Type B pancreatic cell (in vitro differentiated cells): ENCODE measurements at regions not wholly inside any gene's neighbourhood (a gene's known extent, or its start where the extent isn't known, plus 50 kb on each side); places are given as distances from the start of the nearest gene placed in this dataset.

ENCODE experiments used
- DNase-seq: peaks from one replicate; pipeline ENCODE4 v3.0.0; 2021; ENCODE audit warnings: mixed read lengths; ENCODE audit not compliant: unreplicated experiment; ENCODE audit errors: extremely low spot score
- H3K27ac Mint-ChIP-seq: 2 replicates; pipeline ENCODE4 v1.8.0; 2021; ENCODE audit warnings: mild to moderate bottlenecking, mixed read lengths
- H3K27me3 Mint-ChIP-seq: 2 replicates; pipeline ENCODE4 v1.8.0; 2021; ENCODE audit warnings: mixed read lengths
- H3K36me3 Mint-ChIP-seq: 2 replicates; pipeline ENCODE4 v1.8.0; 2021; ENCODE audit warnings: mixed read lengths
- H3K4me1 Mint-ChIP-seq: one replicate; pipeline ENCODE4 v1.8.0; 2021; ENCODE audit warnings: mixed read lengths; ENCODE audit not compliant: unreplicated experiment
- H3K4me3 Mint-ChIP-seq: 2 replicates; pipeline ENCODE4 v1.8.0; 2021; ENCODE audit warnings: mild to moderate bottlenecking, mixed read lengths
- H3K9me3 Mint-ChIP-seq: 2 replicates; pipeline ENCODE4 v1.8.0; 2021; ENCODE audit warnings: mixed read lengths
- TF ChIP-seq, protein P1 (sequence below): fragments of 200-600 bp; sonication (generic); conservative IDR thresholded peaks from 2 replicates; pipeline ENCODE4 v1.5.0; 2021; ENCODE audit warnings: antibody characterized with exemption, mild to moderate bottlenecking

DNA sequence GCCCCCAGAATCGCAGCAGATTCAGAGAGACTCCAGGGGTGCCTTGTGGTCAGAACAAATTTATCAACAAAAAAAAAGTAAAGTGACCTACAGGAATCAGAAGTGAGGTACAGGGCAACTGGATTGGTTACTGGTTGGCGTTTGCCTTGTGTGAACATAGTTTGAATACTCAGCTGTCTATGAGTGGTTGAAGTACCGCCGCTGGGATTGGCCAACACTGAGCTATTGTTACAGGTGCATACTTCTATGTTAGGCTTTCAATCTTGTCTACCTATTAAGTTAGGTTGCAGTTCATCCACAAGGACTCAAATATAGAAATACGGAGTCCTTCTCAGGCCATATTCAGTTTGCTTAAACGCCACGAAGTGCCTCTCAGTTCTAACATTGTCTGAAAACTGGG is 993.5 kb upstream of the PRKX start:
- no peak overlapping the region for H3K27ac Mint-ChIP-seq
- no peaks in the 10 kb centered on the region for H3K27me3 Mint-ChIP-seq
- peaks cover 9% of the 10 kb centered on the region for H3K9me3 Mint-ChIP-seq
- TF ChIP-seq, protein P1, sequence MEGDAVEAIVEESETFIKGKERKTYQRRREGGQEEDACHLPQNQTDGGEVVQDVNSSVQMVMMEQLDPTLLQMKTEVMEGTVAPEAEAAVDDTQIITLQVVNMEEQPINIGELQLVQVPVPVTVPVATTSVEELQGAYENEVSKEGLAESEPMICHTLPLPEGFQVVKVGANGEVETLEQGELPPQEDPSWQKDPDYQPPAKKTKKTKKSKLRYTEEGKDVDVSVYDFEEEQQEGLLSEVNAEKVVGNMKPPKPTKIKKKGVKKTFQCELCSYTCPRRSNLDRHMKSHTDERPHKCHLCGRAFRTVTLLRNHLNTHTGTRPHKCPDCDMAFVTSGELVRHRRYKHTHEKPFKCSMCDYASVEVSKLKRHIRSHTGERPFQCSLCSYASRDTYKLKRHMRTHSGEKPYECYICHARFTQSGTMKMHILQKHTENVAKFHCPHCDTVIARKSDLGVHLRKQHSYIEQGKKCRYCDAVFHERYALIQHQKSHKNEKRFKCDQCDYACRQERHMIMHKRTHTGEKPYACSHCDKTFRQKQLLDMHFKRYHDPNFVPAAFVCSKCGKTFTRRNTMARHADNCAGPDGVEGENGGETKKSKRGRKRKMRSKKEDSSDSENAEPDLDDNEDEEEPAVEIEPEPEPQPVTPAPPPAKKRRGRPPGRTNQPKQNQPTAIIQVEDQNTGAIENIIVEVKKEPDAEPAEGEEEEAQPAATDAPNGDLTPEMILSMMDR: no peak
- no peak for DNase-seq
- H3K4me1 Mint-ChIP-seq: peaks cover 22% of the 10 kb centered on the region
- H3K36me3 Mint-ChIP-seq: peaks cover 12% of the 10 kb centered on the region
- no peak overlapping the region for H3K4me3 Mint-ChIP-seq

DNA sequence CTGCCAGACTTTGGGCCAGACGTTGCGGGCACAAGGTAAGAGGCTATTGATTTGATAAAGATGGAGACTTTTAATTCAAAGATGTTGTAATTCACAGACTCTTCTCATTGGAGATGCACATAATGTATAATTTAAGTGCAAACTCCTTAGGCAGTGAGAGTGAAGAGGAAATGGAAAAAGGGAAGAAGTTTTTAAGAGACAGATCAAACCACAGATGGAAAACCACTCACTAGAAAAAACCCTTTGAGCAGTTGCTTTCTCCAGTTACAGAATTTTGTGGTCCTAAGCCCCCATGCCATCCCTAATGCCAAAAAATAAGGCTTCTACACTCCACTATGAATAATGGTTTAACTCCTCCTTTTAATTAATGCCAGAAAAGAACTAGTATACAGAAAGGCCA is 977.1 kb upstream of the PRKX start:
- Mint-ChIP-seq H3K27ac (no peak overlapping the region), H3K4me3 (no peak overlapping the region), H3K27me3 (no peaks in the 10 kb centered on the region), H3K36me3 (no peaks in the 10 kb centered on the region), H3K4me1 (no peaks in the 10 kb centered on the region), H3K9me3 (no peaks in the 10 kb centered on the region)
- TF ChIP-seq, protein P1: no peak
- DNase-seq: no peak

GRCh38 chrX:4682636-4683035 is 969.2 kb upstream of the PRKX start:
- Mint-ChIP-seq H3K27me3 (no peaks in the 10 kb centered on the region), H3K4me1 (peaks cover 5% of the 10 kb centered on the region), H3K4me3 (peak overlapping the region; percentile 3), H3K9me3 (no peaks in the 10 kb centered on the region), H3K36me3 (no peaks in the 10 kb centered on the region), H3K27ac (peak overlapping the region; percentile 55)
- DNase-seq: no peak
- TF ChIP-seq, protein P1: no peak

- no peaks in the 10 kb centered on the region for H3K36me3 Mint-ChIP-seq
- H3K27ac Mint-ChIP-seq: no peak overlapping the region
- peaks cover 5% of the 10 kb centered on the region for H3K4me1 Mint-ChIP-seq
- TF ChIP-seq, protein P1: no peak
- no peak overlapping the region for H3K4me3 Mint-ChIP-seq
- no peaks in the 10 kb centered on the region for H3K27me3 Mint-ChIP-seq
- no peak for DNase-seq
- H3K9me3 Mint-ChIP-seq: peaks cover 6% of the 10 kb centered on the region
These were observed 962.3 kb upstream of the PRKX start for GRCh38 chrX:4675686-4676300.

DNA sequence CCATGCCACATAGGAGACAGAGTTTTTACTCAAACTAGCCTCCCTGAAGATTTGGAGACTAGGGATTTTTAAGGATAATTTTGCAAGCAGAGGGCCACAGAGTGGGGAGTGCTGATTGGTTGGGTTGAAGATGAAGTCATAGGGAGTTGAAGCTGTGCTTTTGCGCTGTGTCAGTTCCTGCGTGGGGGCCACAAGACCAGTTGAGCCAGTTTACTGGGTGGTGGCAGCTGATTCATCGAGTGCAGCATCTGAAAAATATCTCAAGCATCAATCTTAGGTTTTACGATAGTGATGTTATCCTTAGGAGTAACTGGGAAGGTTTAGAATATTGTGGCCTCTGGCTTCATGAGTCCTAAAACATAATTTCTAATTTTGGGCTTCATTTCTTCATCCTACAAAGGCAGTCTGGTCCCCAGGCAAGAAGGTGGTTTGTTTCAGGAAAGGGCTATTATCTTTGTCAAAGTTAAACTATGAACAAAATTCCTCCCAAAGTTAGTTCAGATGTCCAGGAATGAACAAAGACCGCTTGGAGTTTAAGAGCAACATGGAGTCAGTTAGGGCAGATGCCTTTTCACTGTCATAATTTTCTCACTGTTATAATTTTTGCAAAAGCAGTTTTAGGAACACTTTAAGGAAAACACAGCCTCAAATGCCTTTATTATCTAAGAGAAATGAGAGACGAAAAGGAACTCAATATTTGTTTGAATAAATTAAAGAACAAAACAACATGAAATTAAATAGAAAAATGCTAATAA is 960.8 kb upstream of the PRKX start:
- TF ChIP-seq, protein P1: no peak
- H3K27me3 Mint-ChIP-seq: no peaks in the 10 kb centered on the region
- no peak overlapping the region for H3K4me3 Mint-ChIP-seq
- no peak for DNase-seq
- peaks cover 5% of the 10 kb centered on the region for H3K4me1 Mint-ChIP-seq
- H3K27ac Mint-ChIP-seq: peak overlapping the region; percentile 55
- H3K36me3 Mint-ChIP-seq: no peaks in the 10 kb centered on the region
- H3K9me3 Mint-ChIP-seq: peaks cover 6% of the 10 kb centered on the region
